ENCODE measurements at regions not wholly inside any gene's neighbourhood (a gene's known extent, or its start where the extent isn't known, plus 50 kb on each side); places are given as distances from the start of the nearest gene placed in this dataset.

GRCh38 chr13:58838615-58839014, 1207.1 kb downstream of the PCDH17 start:
- DNase-seq (ENCODE audit: low spot score) (no peak), ATAC-seq (ENCODE audit: low FRiP score) (no peak)
- TF ChIP-seq CTCF (IDR thresholded peaks at IDR 0.05), result no peak

- no peak for TF ChIP-seq CTCF (IDR thresholded peaks at IDR 0.05)
- no peak for ATAC-seq (ENCODE audit: low FRiP score)
- DNase-seq (ENCODE audit: low spot score), result no peak
Measured at GRCh38 chr13:58843071-58843470, 1211.5 kb downstream of the PCDH17 start.

- no peak for DNase-seq (ENCODE audit: low spot score)
- ATAC-seq (ENCODE audit: low FRiP score), result no peak
- no peak for TF ChIP-seq CTCF (IDR thresholded peaks at IDR 0.05)
Measured at GRCh38 chr13:58843567-58843966, 1212.0 kb downstream of the PCDH17 start.

DNA sequence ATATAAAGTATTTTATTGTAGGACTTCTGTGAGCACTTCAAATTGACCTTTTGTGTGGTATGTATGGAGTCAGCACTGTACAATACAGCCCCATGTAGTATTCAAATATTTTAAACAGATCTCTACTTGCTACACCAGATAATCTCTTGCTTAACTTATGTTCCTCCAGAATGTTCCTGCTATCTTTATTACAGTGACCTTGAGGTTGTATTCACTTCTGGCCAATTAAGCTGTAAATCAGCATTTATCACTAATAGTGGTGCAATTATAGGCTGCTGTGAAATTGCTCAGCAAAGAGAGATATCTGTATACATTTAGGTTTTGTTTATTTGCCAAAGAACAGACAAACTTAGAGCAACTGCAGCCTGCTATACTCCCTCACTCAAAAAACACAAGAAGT, 1218.6 kb downstream of the PCDH17 start:
- ATAC-seq (ENCODE audit: low FRiP score) (no peak), DNase-seq (ENCODE audit: low spot score) (no peak)
- TF ChIP-seq CTCF (IDR thresholded peaks at IDR 0.05), result no peak

GRCh38 chr13:58852076-58852475, 1220.5 kb downstream of the PCDH17 start:
- TF ChIP-seq CTCF (IDR thresholded peaks at IDR 0.05), result no peak
- ATAC-seq (ENCODE audit: low FRiP score), result no peak

DNA sequence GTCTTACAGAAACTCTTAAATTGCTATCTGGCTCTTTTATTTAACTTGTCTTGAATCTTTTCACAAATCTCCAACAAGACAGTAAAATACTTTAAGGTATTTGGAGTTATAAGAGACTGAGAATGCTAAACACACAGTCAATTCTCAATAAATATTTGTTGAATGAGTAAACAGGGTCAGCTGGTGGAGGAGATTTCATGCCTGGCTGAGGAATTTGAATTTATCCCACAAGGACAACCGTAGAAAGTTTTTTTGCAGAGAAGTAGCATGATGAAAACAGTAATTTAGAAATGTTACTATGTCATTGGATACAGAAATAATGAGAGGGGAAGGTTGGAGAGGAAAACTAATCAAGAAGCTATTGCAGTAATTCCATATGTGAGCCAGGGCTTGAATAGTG, 1223.7 kb downstream of the PCDH17 start:
- DNase-seq (ENCODE audit: low spot score) (no peak), ATAC-seq (ENCODE audit: low FRiP score) (no peak)
- TF ChIP-seq CTCF (IDR thresholded peaks at IDR 0.05), result no peak

More at GRCh38 chr13:58852076-58852475, 1220.5 kb downstream of the PCDH17 start:
- no peak for DNase-seq (ENCODE audit: low spot score)

- no peak for ATAC-seq (ENCODE audit: low FRiP score)
- no peak for TF ChIP-seq CTCF (IDR thresholded peaks at IDR 0.05)
- DNase-seq (ENCODE audit: low spot score), result no peak
Measured at GRCh38 chr13:58858870-58859371, 1227.4 kb downstream of the PCDH17 start.
